IgD-negative memory B cell (primary cell): ENCODE measurements at regions not wholly inside any gene's neighbourhood (a gene's known extent, or its start where the extent isn't known, plus 50 kb on each side); places are given as distances from the start of the nearest gene placed in this dataset.
A peak's percentile ranks its signal among the peaks of the same experiment; 100 is the strongest.

Experiments used
- H3K27ac Mint-ChIP-seq, 3 donors: one replicate each; pipeline ENCODE4 v1.8.0; 2020 to 2022; ENCODE audit warnings: mild to moderate bottlenecking in 3 of 3, mixed read lengths in 3 of 3, moderate library complexity in 1 of 3
- H3K27me3 Mint-ChIP-seq: one replicate; pipeline ENCODE4 v1.8.0; 2021; ENCODE audit warnings: mixed read lengths
- H3K36me3 Mint-ChIP-seq: one replicate; pipeline ENCODE4 v1.8.0; 2020; ENCODE audit warnings: mild to moderate bottlenecking, mixed read lengths
- H3K4me1 Mint-ChIP-seq, 3 donors: one replicate each; pipeline ENCODE4 v1.8.0; 2020 to 2022; ENCODE audit warnings: mixed read lengths in 3 of 3, mild to moderate bottlenecking in 1 of 3
- H3K4me3 Mint-ChIP-seq, 4 donors: one replicate each; pipeline ENCODE4 v1.8.0; 2020 to 2022; ENCODE audit warnings: mild to moderate bottlenecking in 4 of 4, mixed read lengths in 4 of 4, moderate library complexity in 3 of 4
- H3K9me3 Mint-ChIP-seq, 3 donors: one replicate each; pipeline ENCODE4 v1.8.0; 2020 to 2021; ENCODE audit warnings: mixed read lengths in 3 of 3, mild to moderate bottlenecking in 1 of 3

GRCh38 chr22:23404689-23405365 lies 175.3 kb downstream of the IGLL1 start:
- H3K9me3 Mint-ChIP-seq = no peaks in the 10 kb centered on the region
- no peaks in the 10 kb centered on the region for H3K4me1 Mint-ChIP-seq
- no peak overlapping the region for H3K4me3 Mint-ChIP-seq
- no peaks in the 10 kb centered on the region for H3K27me3 Mint-ChIP-seq
- H3K27ac Mint-ChIP-seq = no peak overlapping the region
- H3K36me3 Mint-ChIP-seq = no peaks in the 10 kb centered on the region

GRCh38 chr22:23403720-23404688 lies 176.1 kb downstream of the IGLL1 start:
- Mint-ChIP-seq H3K27ac (no peak overlapping the region), H3K4me1 (no peaks in the 10 kb centered on the region), H3K4me3 (no peak overlapping the region), H3K27me3 (no peaks in the 10 kb centered on the region), H3K9me3 (no peaks in the 10 kb centered on the region), H3K36me3 (no peaks in the 10 kb centered on the region)

GRCh38 chr22:23403152-23403719 lies 176.9 kb downstream of the IGLL1 start:
- H3K9me3 Mint-ChIP-seq = no peaks in the 10 kb centered on the region
- no peaks in the 10 kb centered on the region for H3K27me3 Mint-ChIP-seq
- H3K4me3 Mint-ChIP-seq = peak overlapping the region in 1 of 4 donors; percentile 77
- no peak overlapping the region for H3K27ac Mint-ChIP-seq
- H3K36me3 Mint-ChIP-seq = no peaks in the 10 kb centered on the region
- no peaks in the 10 kb centered on the region for H3K4me1 Mint-ChIP-seq

GRCh38 chr22:23402275-23403151 lies 177.6 kb downstream of the IGLL1 start:
- H3K9me3 Mint-ChIP-seq = no peaks in the 10 kb centered on the region
- H3K27me3 Mint-ChIP-seq = no peaks in the 10 kb centered on the region
- H3K4me1 Mint-ChIP-seq = no peaks in the 10 kb centered on the region
- peak overlapping the region in 3 of 4 donors; percentile 47 to 77 (median 55) for H3K4me3 Mint-ChIP-seq
- no peaks in the 10 kb centered on the region for H3K36me3 Mint-ChIP-seq
- H3K27ac Mint-ChIP-seq = no peak overlapping the region

GRCh38 chr22:23401910-23402274 lies 178.2 kb downstream of the IGLL1 start:
- no peak overlapping the region for H3K27ac Mint-ChIP-seq
- H3K4me3 Mint-ChIP-seq = peak overlapping the region in 3 of 4 donors; percentile 47 to 55 (median 55)
- H3K9me3 Mint-ChIP-seq = no peaks in the 10 kb centered on the region
- H3K27me3 Mint-ChIP-seq = no peaks in the 10 kb centered on the region
- no peaks in the 10 kb centered on the region for H3K36me3 Mint-ChIP-seq
- H3K4me1 Mint-ChIP-seq = peaks cover 0 to 1% (median 0%) of the 10 kb centered on the region in 3 donors

GRCh38 chr22:23401111-23401909 lies 178.8 kb downstream of the IGLL1 start:
- H3K36me3 Mint-ChIP-seq = no peaks in the 10 kb centered on the region
- H3K27me3 Mint-ChIP-seq = no peaks in the 10 kb centered on the region
- peak overlapping the region in 1 of 4 donors; percentile 57 for H3K4me3 Mint-ChIP-seq
- no peak overlapping the region for H3K27ac Mint-ChIP-seq
- H3K9me3 Mint-ChIP-seq = no peaks in the 10 kb centered on the region
- H3K4me1 Mint-ChIP-seq = peaks cover 0 to 1% (median 0%) of the 10 kb centered on the region in 3 donors

- no peaks in the 10 kb centered on the region for H3K27me3 Mint-ChIP-seq
- peak overlapping the region in 1 of 4 donors; percentile 17 for H3K4me3 Mint-ChIP-seq
- H3K4me1 Mint-ChIP-seq = peaks cover 0 to 1% (median 0%) of the 10 kb centered on the region in 3 donors
- no peak overlapping the region for H3K27ac Mint-ChIP-seq
- no peaks in the 10 kb centered on the region for H3K36me3 Mint-ChIP-seq
- no peaks in the 10 kb centered on the region for H3K9me3 Mint-ChIP-seq
These were observed 179.7 kb downstream of the IGLL1 start for GRCh38 chr22:23400286-23400981.

- Mint-ChIP-seq H3K4me1 (peaks cover 0 to 1% (median 0%) of the 10 kb centered on the region in 3 donors), H3K27me3 (no peaks in the 10 kb centered on the region), H3K36me3 (no peaks in the 10 kb centered on the region), H3K4me3 (no peak overlapping the region), H3K27ac (no peak overlapping the region), H3K9me3 (no peaks in the 10 kb centered on the region)
These were observed 180.5 kb downstream of the IGLL1 start for GRCh38 chr22:23399367-23400285.

- H3K27ac Mint-ChIP-seq = no peak overlapping the region
- peaks cover 0 to 1% (median 0%) of the 10 kb centered on the region in 3 donors for H3K4me1 Mint-ChIP-seq
- no peak overlapping the region for H3K4me3 Mint-ChIP-seq
- no peaks in the 10 kb centered on the region for H3K9me3 Mint-ChIP-seq
- H3K27me3 Mint-ChIP-seq = no peaks in the 10 kb centered on the region
- no peaks in the 10 kb centered on the region for H3K36me3 Mint-ChIP-seq
These were observed 181.3 kb downstream of the IGLL1 start for GRCh38 chr22:23398701-23399366.

GRCh38 chr22:23397613-23398567 lies 182.2 kb downstream of the IGLL1 start:
- H3K36me3 Mint-ChIP-seq = no peaks in the 10 kb centered on the region
- H3K27ac Mint-ChIP-seq = no peak overlapping the region
- H3K9me3 Mint-ChIP-seq = no peaks in the 10 kb centered on the region
- peaks cover 0 to 1% (median 0%) of the 10 kb centered on the region in 3 donors for H3K4me1 Mint-ChIP-seq
- no peak overlapping the region for H3K4me3 Mint-ChIP-seq
- H3K27me3 Mint-ChIP-seq = no peaks in the 10 kb centered on the region

GRCh38 chr22:23397008-23397612 lies 183.0 kb downstream of the IGLL1 start:
- peaks cover 0 to 1% (median 0%) of the 10 kb centered on the region in 3 donors for H3K4me1 Mint-ChIP-seq
- no peaks in the 10 kb centered on the region for H3K9me3 Mint-ChIP-seq
- H3K36me3 Mint-ChIP-seq = no peaks in the 10 kb centered on the region
- H3K4me3 Mint-ChIP-seq = no peak overlapping the region
- peaks cover under 1% of the 10 kb centered on the region for H3K27me3 Mint-ChIP-seq
- no peak overlapping the region for H3K27ac Mint-ChIP-seq
